GM12873 (cell line): ENCODE measurements at regions not wholly inside any gene's neighbourhood (a gene's known extent, or its start where the extent isn't known, plus 50 kb on each side); places are given as distances from the start of the nearest gene placed in this dataset.

Source experiments
- CTCF ChIP-seq: IDR thresholded peaks from 2 replicates; pipeline ENCODE4 v1.5.1; 2012; ENCODE audit warnings: low read depth, mild to moderate bottlenecking, moderate library complexity, low read length, control low read depth; ENCODE audit not compliant: insufficient read depth; ENCODE audit errors: missing control alignments

GRCh38 chr5:54728588-54728915 is 211.0 kb downstream of the SNX18 start:
- TF ChIP-seq CTCF = no peak

DNA sequence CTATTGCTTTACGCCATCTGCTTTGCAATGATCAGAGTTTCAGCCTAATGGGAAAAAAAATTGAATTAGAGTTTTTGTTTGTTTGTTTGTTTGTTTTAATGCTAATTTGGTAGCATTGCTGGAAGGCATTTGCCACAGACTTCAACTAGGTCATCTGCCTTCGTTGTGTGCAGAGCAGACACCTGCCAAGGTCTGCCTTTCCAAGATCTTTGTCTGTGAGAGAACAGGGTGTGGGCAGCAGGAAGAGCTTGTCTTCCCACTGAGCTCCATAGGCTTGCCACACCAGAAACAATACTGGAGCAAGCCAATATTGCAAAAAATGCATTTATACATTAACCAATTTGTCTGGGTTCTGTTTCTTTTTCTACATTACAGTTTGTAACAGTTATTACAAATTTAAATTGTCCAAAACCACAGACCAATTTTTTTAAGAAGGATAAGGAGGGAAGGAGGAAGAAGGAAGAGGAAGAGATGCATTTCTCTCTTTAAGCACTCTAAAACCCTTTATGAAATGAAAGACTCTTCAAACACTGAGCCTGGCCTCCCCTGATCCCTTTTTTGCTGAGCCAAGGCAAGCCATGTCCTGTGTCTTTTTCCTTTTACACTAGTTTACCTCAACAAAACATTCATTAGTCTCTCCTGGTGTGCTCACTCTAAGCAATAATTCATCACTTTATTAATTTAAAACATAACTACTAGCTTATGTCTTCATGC is 210.5 kb downstream of the SNX18 start:
- TF ChIP-seq CTCF = no peak

GRCh38 chr5:54725391-54726280 is 208.1 kb downstream of the SNX18 start:
- TF ChIP-seq CTCF = no peak

DNA sequence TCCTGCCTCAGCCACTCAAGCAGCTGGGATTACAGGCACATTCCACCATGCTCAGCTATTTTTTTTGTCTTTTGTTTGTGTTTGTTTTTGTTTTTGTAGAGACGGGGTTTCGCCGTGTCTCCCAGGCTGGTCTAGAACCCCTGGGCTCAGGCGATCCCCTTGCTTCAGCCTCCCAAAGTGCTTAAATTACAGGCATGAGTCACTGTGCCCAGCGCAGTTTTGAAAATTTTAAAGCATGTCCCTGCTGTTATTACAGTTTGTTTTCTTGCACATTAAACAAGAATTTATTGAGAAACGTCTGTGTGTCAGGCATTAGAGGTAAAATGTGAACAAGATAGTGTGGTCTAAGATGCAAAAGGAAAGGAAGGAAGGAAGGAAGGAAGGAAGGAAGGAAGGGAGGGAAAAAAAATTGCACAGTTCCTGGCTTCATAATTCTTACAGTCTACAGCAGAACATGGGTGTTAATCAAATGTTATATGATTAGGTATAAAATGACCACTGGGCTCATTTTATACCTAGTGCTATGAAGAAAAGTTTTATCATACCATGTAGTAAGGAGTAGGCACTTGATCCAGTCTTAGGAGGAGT is 205.4 kb downstream of the SNX18 start:
- TF ChIP-seq CTCF = no peak

GRCh38 chr5:54721951-54722654 is 204.5 kb downstream of the SNX18 start:
- TF ChIP-seq CTCF = no peak

DNA sequence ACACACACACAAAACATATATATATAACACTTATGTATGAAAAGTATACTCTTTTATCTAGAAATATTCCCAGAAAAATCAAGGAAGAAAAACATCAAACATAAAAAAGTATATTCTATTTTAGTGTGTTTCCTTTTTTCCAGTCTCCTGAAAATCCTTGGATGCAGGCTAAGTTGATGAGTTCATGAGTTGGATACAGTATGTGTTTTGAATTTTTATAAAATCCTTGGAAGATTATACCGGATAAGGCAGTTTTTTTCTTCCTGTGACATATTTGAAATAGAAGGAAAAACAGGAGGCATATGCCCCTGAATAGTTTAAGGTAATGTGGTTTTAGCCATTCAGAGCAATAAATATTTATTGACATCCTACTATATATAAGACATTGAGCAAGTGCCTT is 203.6 kb downstream of the SNX18 start:
- no peak for TF ChIP-seq CTCF

GRCh38 chr5:54720341-54720740 is 202.8 kb downstream of the SNX18 start:
- no peak for TF ChIP-seq CTCF
